Brain microvascular endothelial cell (primary cell): ENCODE measurements at regions not wholly inside any gene's neighbourhood (a gene's known extent, or its start where the extent isn't known, plus 50 kb on each side); places are given as distances from the start of the nearest gene placed in this dataset.

ENCODE experiments used
- DNase-seq: peaks from one replicate; pipeline ENCODE4 v3.0.0-alpha.2; 2020
- H3K27ac ChIP-seq: fragments of 250-450 bp; sonication (Bioruptor Pico); 2 replicates; pipeline ENCODE4 v1.5.1; 2020; ENCODE audit warnings: mild to moderate bottlenecking, moderate library complexity
- H3K27me3 ChIP-seq: fragments of 250-450 bp; sonication (Bioruptor Pico); replicated peaks from 2 replicates; pipeline ENCODE4 v1.5.1; 2020; ENCODE audit warnings: mild to moderate bottlenecking
- H3K36me3 ChIP-seq: fragments of 250-450 bp; sonication (Bioruptor Pico); replicated peaks from 2 replicates; pipeline ENCODE4 v1.5.1; 2020; ENCODE audit warnings: mild to moderate bottlenecking
- H3K4me3 ChIP-seq: 2 replicates; pipeline ENCODE4 v1.5.1; 2011; ENCODE audit warnings: low read depth, mild to moderate bottlenecking, control low read depth, low read length, moderate library complexity
- CTCF ChIP-seq: IDR thresholded peaks from 2 replicates; pipeline ENCODE4 v1.5.1; 2011; ENCODE audit warnings: low read depth, mild to moderate bottlenecking, moderate library complexity, low read length, control low read depth, inconsistent platforms; ENCODE audit errors: missing control alignments
- in situ Hi-C: cut with HindIII; loops from 2 replicates; pipeline ENCODE4 v1.10.0; 2017; ENCODE audit warnings: low sequenced_read_pairs, low pct_ligation_motif_present

- in situ Hi-C loops, result no loop called here
- no peak for TF ChIP-seq CTCF
- Histone ChIP-seq H3K36me3 (no peaks in the 10 kb centered on the region), H3K27ac (no peak overlapping the region), H3K4me3 (no peak overlapping the region), H3K27me3 (no peaks in the 10 kb centered on the region)
- peak; percentile 50 for DNase-seq
Measured at GRCh38 chr18:41326311-41326710, 628.7 kb upstream of the PIK3C3 start.

DNA sequence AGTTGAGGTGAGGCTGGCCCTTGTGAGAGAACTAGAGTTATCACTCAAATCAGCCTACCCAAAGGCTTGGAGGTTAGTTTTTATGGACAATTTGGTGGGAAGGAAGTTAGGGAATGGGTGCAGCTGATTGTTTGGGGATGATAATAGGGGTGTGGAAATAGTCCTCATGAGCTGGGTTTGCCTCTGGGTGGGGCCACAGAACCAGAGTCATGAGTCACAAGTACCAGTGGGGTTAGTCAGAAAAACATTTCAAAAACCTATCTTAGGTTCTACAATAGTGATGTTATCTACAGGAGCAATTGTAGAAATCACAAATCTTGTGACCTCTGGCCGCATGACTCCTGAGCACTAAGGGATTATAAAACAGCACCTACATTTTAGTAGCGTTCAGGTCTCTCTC is 630.1 kb upstream of the PIK3C3 start:
- Histone ChIP-seq H3K27me3 (no peaks in the 10 kb centered on the region), H3K36me3 (no peaks in the 10 kb centered on the region), H3K27ac (no peak overlapping the region), H3K4me3 (no peak overlapping the region)
- TF ChIP-seq CTCF, result no peak
- in situ Hi-C loops, result no loop called here
- no peak for DNase-seq

DNA sequence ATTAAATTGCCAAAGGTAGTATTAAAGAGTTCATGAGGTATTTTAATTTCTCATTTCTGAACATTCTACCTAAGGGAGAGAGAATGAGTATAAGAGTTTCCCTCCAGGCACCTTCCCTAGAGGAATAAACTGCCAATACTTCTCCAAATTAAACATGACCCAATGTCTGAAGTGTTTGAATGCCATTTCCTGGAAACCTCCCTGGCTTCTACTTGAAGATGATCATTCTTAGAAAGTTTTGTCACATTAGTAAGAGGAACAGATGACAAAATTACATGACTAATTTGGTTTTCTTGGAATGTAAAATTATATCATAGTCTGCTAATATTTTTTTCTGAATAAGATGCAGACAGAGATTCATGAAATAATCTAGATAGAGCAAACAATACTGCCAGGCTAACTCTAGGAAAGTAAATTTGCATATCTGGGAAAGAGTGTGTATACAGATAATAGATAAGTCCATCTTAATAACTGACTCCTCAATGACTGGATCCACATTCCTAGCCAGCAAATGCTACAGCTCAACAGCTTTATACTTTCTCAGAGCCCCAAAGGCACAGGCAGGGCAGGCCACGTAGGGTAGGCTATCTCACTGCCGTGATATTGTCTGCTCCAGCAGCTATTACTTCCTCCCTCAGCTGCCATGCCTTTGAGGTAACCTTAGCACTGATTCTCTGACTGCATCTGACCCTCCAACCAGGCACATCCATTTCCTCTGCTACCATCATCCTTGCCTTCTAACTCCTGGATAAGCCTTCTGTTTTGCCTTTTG is 630.8 kb upstream of the PIK3C3 start:
- TF ChIP-seq CTCF, result no peak
- DNase-seq, result no peak
- in situ Hi-C loops, result no loop called here
- H3K27me3 ChIP-seq, result no peaks in the 10 kb centered on the region
- H3K36me3 ChIP-seq, result no peaks in the 10 kb centered on the region
- H3K27ac ChIP-seq, result no peak overlapping the region
- no peak overlapping the region for H3K4me3 ChIP-seq

DNA sequence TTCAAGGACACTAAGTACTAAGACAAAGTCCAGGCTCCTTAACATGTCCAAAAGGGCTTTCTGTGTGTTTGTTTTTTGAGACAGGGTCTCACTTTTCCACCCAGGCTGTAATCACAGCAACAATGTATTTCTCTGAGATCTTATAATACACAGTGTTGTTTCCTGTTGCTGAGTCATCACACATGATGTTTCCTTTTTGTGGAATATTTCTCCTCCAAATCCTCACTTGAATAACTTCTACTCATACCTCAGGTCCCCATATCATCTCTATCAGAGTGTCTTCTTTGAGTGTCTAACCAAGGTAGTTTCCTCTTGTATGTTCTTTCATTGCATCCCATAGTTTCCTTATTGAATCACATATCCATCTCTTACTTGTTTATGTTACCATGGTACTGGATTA is 632.0 kb upstream of the PIK3C3 start:
- no peak overlapping the region for H3K27ac ChIP-seq
- no peaks in the 10 kb centered on the region for H3K27me3 ChIP-seq
- in situ Hi-C loops, result no loop called here
- no peak overlapping the region for H3K4me3 ChIP-seq
- DNase-seq, result no peak
- no peak for TF ChIP-seq CTCF
- no peaks in the 10 kb centered on the region for H3K36me3 ChIP-seq

DNA sequence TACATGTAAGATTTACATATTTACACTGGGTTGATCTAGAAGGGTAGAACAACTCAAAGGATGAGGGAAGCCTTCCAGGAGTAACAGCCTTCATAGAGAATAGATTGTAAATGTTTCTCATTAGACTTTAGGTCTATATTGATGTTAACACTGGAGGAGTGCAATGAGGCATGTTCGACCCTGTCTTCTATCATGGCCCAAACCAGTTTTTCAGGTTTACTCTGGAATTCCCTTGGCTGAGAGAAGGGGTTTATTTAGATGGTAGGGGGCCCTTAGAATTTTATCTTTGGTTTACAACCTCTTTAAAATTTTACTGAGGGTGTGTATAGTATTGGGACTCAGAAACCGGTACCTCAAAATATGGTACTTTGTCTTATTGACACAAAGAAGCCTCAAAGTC is 634.9 kb upstream of the PIK3C3 start:
- TF ChIP-seq CTCF, result no peak
- in situ Hi-C loops, result no loop called here
- DNase-seq, result no peak
- no peaks in the 10 kb centered on the region for H3K27me3 ChIP-seq
- no peak overlapping the region for H3K27ac ChIP-seq
- no peaks in the 10 kb centered on the region for H3K36me3 ChIP-seq
- H3K4me3 ChIP-seq, result no peak overlapping the region

DNA sequence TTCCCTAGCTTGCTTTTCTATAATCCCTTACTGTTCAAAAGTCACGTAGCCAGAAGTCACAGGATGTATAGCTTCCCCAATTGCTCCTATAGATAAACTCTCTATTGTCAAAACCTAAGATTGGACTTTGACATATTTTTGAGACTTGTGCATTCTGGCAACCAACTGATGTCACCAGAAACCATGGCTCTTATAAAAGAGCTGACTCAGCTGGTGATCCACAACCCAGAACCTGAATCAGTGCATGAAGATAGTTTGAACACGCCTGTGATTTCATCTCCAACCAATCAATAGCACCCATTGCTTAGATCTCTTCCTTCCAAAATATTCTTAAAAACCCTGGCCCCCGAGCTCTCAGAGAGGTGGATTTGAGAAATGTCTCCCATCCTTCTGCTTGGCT is 639.9 kb upstream of the PIK3C3 start:
- H3K27ac ChIP-seq, result no peak overlapping the region
- H3K36me3 ChIP-seq, result no peaks in the 10 kb centered on the region
- no peak for TF ChIP-seq CTCF
- in situ Hi-C loops, result no loop called here
- H3K4me3 ChIP-seq, result no peak overlapping the region
- DNase-seq, result no peak
- H3K27me3 ChIP-seq, result no peaks in the 10 kb centered on the region
